Kidney epithelial cell (primary cell): ENCODE measurements at regions not wholly inside any gene's neighbourhood (a gene's known extent, or its start where the extent isn't known, plus 50 kb on each side); places are given as distances from the start of the nearest gene placed in this dataset.
"Not testable (repeated sequence)": the region's sequence is repeated elsewhere in the genome, so short reads cannot be mapped to it uniquely, and the experiment has no call there.

Experiments
- DNase-seq: peaks from one replicate; pipeline ENCODE4 v3.0.0-alpha.2; 2010; ENCODE audit warnings: low read depth
- H3K27me3 ChIP-seq: 2 replicates; pipeline ENCODE4 v1.6.0; 2011; ENCODE audit warnings: low read length; ENCODE audit not compliant: control insufficient read depth, insufficient read depth
- H3K36me3 ChIP-seq: 2 replicates; pipeline ENCODE4 v1.5.1; 2011; ENCODE audit warnings: low read length; ENCODE audit not compliant: control insufficient read depth, insufficient read depth
- H3K4me3 ChIP-seq: 2 replicates; pipeline ENCODE4 v1.5.1; 2011; ENCODE audit warnings: low read depth, mild to moderate bottlenecking, control low read depth, low read length
- TF ChIP-seq, protein P1 (sequence below): IDR thresholded peaks from 2 replicates; pipeline ENCODE4 v1.5.1; 2011; ENCODE audit warnings: mild to moderate bottlenecking, moderate library complexity, low read length, control low read depth, inconsistent platforms; ENCODE audit not compliant: insufficient read depth, poor library complexity, severe bottlenecking

DNA sequence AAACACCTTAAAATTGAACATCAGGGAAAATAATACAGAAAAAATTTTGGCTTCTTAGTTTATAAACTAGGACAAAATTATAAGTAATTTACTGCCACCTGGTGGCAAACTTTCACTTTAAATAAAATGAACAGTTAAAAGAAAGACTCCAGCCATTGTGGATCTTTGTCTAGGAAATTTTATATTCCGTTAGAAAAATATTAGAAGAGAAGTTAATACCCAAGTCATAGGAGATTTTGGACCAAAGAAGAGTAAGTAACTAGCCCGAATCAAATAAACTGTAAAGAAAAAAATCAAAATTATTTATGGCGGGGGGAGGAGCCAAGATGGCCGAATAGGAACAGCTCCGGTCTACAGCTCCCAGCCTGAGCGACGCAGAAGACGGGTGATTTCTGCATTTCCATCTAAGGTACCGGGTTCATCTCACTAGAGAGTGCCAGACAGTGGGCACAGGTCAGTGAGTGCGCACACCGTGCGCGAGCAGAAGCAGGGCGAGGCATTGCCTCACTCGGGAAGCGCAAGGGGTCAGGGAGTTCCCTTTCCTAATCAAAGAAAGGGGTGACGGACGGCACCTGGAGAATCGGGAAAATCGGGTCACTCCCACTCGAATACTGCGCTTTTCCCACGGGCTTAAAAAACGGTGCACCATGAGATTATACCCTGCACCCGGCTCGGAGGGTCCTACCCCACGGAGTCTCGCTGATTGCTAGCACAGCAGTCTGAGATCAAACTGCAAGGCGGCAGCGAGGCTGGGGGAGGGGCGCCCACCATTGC, 73.4 kb upstream of the SCIN start:
- not testable (repeated sequence) for H3K4me3 ChIP-seq, H3K27me3 ChIP-seq, DNase-seq, H3K36me3 ChIP-seq
- TF ChIP-seq, protein P1, sequence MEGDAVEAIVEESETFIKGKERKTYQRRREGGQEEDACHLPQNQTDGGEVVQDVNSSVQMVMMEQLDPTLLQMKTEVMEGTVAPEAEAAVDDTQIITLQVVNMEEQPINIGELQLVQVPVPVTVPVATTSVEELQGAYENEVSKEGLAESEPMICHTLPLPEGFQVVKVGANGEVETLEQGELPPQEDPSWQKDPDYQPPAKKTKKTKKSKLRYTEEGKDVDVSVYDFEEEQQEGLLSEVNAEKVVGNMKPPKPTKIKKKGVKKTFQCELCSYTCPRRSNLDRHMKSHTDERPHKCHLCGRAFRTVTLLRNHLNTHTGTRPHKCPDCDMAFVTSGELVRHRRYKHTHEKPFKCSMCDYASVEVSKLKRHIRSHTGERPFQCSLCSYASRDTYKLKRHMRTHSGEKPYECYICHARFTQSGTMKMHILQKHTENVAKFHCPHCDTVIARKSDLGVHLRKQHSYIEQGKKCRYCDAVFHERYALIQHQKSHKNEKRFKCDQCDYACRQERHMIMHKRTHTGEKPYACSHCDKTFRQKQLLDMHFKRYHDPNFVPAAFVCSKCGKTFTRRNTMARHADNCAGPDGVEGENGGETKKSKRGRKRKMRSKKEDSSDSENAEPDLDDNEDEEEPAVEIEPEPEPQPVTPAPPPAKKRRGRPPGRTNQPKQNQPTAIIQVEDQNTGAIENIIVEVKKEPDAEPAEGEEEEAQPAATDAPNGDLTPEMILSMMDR, result peak; percentile 3

DNA sequence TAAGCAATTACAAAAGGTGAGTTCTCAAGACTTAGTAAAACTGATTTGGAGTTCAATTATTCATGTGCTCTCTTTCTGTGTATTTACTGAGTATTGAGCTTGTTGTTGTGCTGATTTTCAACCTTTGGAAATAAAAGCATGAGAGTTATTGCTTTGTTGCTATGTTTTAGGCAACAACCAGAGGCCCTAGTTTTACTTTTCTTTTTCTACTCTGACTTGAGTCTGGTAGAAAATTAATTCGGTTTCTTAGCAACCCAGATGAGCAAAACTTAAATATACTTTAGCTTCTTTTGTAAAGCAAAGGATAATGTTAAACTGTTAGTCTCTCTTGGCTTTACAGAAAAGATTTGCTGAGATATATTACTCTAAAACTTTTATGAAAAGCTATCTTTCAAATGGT, 66.4 kb upstream of the SCIN start:
- Histone ChIP-seq H3K4me3 (no peak overlapping the region), H3K36me3 (no peaks in the 10 kb centered on the region), H3K27me3 (no peaks in the 10 kb centered on the region)
- TF ChIP-seq, protein P1, result no peak
- DNase-seq, result no peak

DNA sequence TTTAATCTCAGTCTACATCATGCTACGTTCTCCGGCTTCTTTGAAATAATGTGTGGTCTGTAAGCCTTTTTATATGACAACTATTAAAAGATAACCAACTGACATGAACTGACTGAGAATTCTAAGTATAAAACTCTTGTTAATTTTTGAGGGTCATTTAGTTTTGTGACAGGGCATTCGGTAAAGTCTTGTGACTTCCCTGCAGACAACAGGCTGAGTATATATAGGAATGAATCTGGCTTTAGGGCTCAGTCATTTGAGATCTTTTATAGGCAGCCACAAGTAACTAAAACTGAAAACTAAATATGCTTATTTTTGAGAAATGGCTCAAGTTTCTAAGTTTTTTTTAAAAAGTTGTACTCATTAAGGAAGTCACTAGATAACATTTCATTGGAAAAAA, 62.5 kb upstream of the SCIN start:
- no peak for DNase-seq
- TF ChIP-seq, protein P1, result no peak
- Histone ChIP-seq H3K27me3 (no peaks in the 10 kb centered on the region), H3K36me3 (no peaks in the 10 kb centered on the region), H3K4me3 (no peak overlapping the region)

DNA sequence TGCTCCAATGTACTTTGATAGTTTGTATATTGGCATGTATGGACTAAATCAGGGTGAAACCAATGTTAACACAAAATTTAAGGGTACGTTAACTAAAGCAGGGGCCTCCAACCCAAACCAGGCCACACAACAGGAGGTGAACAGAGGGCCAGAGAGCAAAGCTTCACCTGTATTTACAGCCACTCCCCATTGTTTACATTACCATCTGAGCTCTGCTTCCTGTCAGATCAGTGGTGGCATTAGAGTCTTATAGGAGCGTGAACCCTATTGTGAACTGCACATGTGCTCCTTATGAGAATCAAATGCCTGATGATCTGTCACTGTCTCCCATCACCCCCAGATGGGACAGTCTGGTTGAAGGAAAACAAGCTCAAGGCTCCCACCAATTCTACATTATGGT, 62.0 kb upstream of the SCIN start:
- DNase-seq, result no peak
- TF ChIP-seq, protein P1, result no peak

DNA sequence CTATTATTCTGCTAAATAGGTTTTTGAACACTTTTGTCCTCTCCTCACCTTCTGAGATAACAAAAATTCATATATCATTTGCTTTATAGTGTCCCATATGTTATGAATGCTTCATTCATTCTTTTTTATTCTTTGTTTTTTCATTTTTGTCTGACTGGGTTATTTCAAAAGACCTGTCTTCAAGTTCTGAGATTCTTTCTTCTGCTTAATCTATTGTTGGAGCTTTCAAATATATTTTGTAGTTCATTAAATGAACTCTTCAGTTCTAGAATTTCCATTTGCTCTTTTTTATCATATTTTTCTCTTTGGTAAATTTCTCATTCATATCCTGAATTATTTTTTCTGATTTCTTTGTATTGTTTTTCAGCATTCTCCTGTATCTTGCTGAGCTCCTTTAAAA, 53.1 kb upstream of the SCIN start:
- TF ChIP-seq, protein P1, result no peak
- no peak overlapping the region for H3K4me3 ChIP-seq
- H3K27me3 ChIP-seq, result no peaks in the 10 kb centered on the region
- no peaks in the 10 kb centered on the region for H3K36me3 ChIP-seq
- no peak for DNase-seq

More for the DNA sequence above, 62.0 kb upstream of the SCIN start:
- H3K36me3 ChIP-seq, result no peaks in the 10 kb centered on the region
- no peak overlapping the region for H3K4me3 ChIP-seq
- H3K27me3 ChIP-seq, result no peaks in the 10 kb centered on the region
